NOMO-1 treated with DMSO at 0.1 percent for 48 hours (cell line): ENCODE measurements at regions not wholly inside any gene's neighbourhood (a gene's known extent, or its start where the extent isn't known, plus 50 kb on each side); places are given as distances from the start of the nearest gene placed in this dataset.

ENCODE experiments used
- DNase-seq: peaks from one replicate; lab custom pipeline; 2025; ENCODE audit not compliant: unreplicated experiment; lab: John Stamatoyannopoulos, UW

- DNase-seq: no peak
Measured at GRCh38 chr16:14337303-14338191, 266.4 kb downstream of the MRTFB start.

- no peak for DNase-seq
Measured at GRCh38 chr16:14335297-14335696, 264.2 kb downstream of the MRTFB start.

GRCh38 chr16:14334366-14335080 lies 263.4 kb downstream of the MRTFB start:
- no peak for DNase-seq

GRCh38 chr16:14333361-14333760 lies 262.2 kb downstream of the MRTFB start:
- no peak for DNase-seq

- no peak for DNase-seq
Measured at GRCh38 chr16:14331020-14331419, 259.9 kb downstream of the MRTFB start.

- DNase-seq: no peak
Measured at GRCh38 chr16:14329727-14330350, 258.7 kb downstream of the MRTFB start.

GRCh38 chr16:14325502-14326401 lies 254.6 kb downstream of the MRTFB start:
- no peak for DNase-seq

- no peak for DNase-seq
Measured at GRCh38 chr16:14324581-14324980, 253.5 kb downstream of the MRTFB start.

- no peak for DNase-seq
Measured at GRCh38 chr16:14322186-14322585, 251.1 kb downstream of the MRTFB start.

GRCh38 chr16:14321542-14321941 lies 250.4 kb downstream of the MRTFB start:
- DNase-seq: no peak

- no peak for DNase-seq
Measured at GRCh38 chr16:14320406-14320805, 249.3 kb downstream of the MRTFB start.
